CD14-positive monocyte (primary cell): ENCODE measurements at regions not wholly inside any gene's neighbourhood (a gene's known extent, or its start where the extent isn't known, plus 50 kb on each side); places are given as distances from the start of the nearest gene placed in this dataset.

Experiments used
- DNase-seq, 3 donors: peaks; one replicate each; pipeline ENCODE4 v3.0.0-alpha.2; 2011 to 2022
- H2AFZ ChIP-seq: 2 replicates; pipeline ENCODE4 v1.6.0; 2012; ENCODE audit warnings: mild to moderate bottlenecking, low read depth, low read length, inconsistent platforms; ENCODE audit not compliant: insufficient read depth, poor library complexity, severe bottlenecking
- H3K27ac ChIP-seq, 2 donors: 1 replicate in 1 of 2; 2 replicates in 1 of 2; pipeline ENCODE4 v1.5.1; 2012 to 2013; ENCODE audit warnings: low read length in 2 of 2, control low read depth in 1 of 2, inconsistent platforms in 1 of 2, low read depth in 1 of 2, mild to moderate bottlenecking in 1 of 2
- H3K27me3 ChIP-seq, 2 donors: one replicate each; pipeline versions ENCODE4 v1.6.0 to v1.6.1; 2011 to 2013; ENCODE audit warnings: low read length in 2 of 2; ENCODE audit not compliant: control insufficient read depth in 2 of 2, insufficient read depth in 2 of 2
- H3K36me3 ChIP-seq, 2 donors: replicated peaks in 1 of 2; 1 replicate in 1 of 2; 2 replicates in 1 of 2; pipeline versions ENCODE4 v1.5.1 to v1.6.1; 2012 to 2013; ENCODE audit warnings: low read length in 2 of 2, control low read depth in 1 of 2, inconsistent platforms in 1 of 2, mild to moderate bottlenecking in 1 of 2; ENCODE audit not compliant: insufficient read depth in 2 of 2, control insufficient read depth in 1 of 2
- H3K4me1 ChIP-seq, 2 donors: 1 replicate in 1 of 2; 2 replicates in 1 of 2; pipeline versions ENCODE4 v1.5.1 to v1.6.1; 2012 to 2013; ENCODE audit warnings: low read length in 2 of 2, control low read depth in 1 of 2, inconsistent platforms in 1 of 2, mild to moderate bottlenecking in 1 of 2, moderate library complexity in 1 of 2; ENCODE audit not compliant: insufficient read depth in 2 of 2, control insufficient read depth in 1 of 2
- H3K4me2 ChIP-seq: replicated peaks from 2 replicates; pipeline ENCODE3; 2012; ENCODE audit warnings: low read length, moderate library complexity, mild to moderate bottlenecking; ENCODE audit not compliant: poor library complexity, severe bottlenecking; ENCODE audit errors: extremely low read depth
- H3K4me3 ChIP-seq, 3 experiments: fragments of 200-600 bp in 1 of 3; sonication (generic) in 1 of 3; replicated peaks in 1 of 3; 1 replicate in 2 of 3; 2 replicates in 1 of 3; pipeline ENCODE4 v1.5.1; 2011 to 2013; ENCODE audit warnings: low read length in 3 of 3, mild to moderate bottlenecking in 3 of 3, control low read depth in 2 of 3, low read depth in 2 of 3, inconsistent platforms in 1 of 3, moderate library complexity in 1 of 3
- H3K79me2 ChIP-seq: 2 replicates; pipeline ENCODE4 v1.6.0; 2012; ENCODE audit warnings: mild to moderate bottlenecking, control low read depth, inconsistent platforms, low read length, moderate library complexity; ENCODE audit not compliant: insufficient read depth
- H3K9ac ChIP-seq: 2 replicates; pipeline ENCODE4 v1.6.0; 2017; ENCODE audit warnings: low read length, mild to moderate bottlenecking; ENCODE audit not compliant: insufficient read depth, poor library complexity, severe bottlenecking
- H3K9me3 ChIP-seq, 2 donors: replicated peaks in 1 of 2; 1 replicate in 1 of 2; 2 replicates in 1 of 2; pipeline versions ENCODE4 v1.5.1 to v1.6.1; 2012 to 2013; ENCODE audit warnings: low read length in 2 of 2, control low read depth in 1 of 2; ENCODE audit not compliant: control insufficient read depth in 1 of 2, insufficient read depth in 1 of 2
- H4K20me1 ChIP-seq: 2 replicates; pipeline ENCODE4 v1.6.0; 2012; ENCODE audit warnings: mild to moderate bottlenecking, low read length, control low read depth, moderate library complexity; ENCODE audit not compliant: insufficient read depth
- H3K27ac Mint-ChIP-seq, 7 donors: one replicate each; pipeline ENCODE4 v1.8.0; 2020; ENCODE audit warnings: mild to moderate bottlenecking in 7 of 7, mixed read lengths in 7 of 7, moderate library complexity in 6 of 7, inconsistent platforms in 2 of 7
- H3K27me3 Mint-ChIP-seq, 3 donors: one replicate each; pipeline ENCODE4 v1.8.0; 2021 to 2022; ENCODE audit warnings: low read depth in 3 of 3, mild to moderate bottlenecking in 3 of 3, mixed read lengths in 3 of 3, moderate library complexity in 3 of 3, inconsistent platforms in 1 of 3
- H3K36me3 Mint-ChIP-seq, 2 donors: one replicate each; pipeline ENCODE4 v1.8.0; 2020; ENCODE audit warnings: mixed read lengths in 2 of 2, inconsistent platforms in 1 of 2, mild to moderate bottlenecking in 1 of 2
- H3K4me1 Mint-ChIP-seq: one replicate; pipeline ENCODE4 v1.8.0; 2020; ENCODE audit warnings: mild to moderate bottlenecking, mixed read lengths
- H3K4me3 Mint-ChIP-seq, 2 donors: one replicate each; pipeline ENCODE4 v1.8.0; 2020; ENCODE audit warnings: mild to moderate bottlenecking in 2 of 2, mixed read lengths in 2 of 2, moderate library complexity in 1 of 2
- H3K9me3 Mint-ChIP-seq, 7 donors: one replicate each; pipeline ENCODE4 v1.8.0; 2020 to 2022; ENCODE audit warnings: mixed read lengths in 7 of 7, mild to moderate bottlenecking in 6 of 7, moderate library complexity in 6 of 7, inconsistent platforms in 2 of 7
- CTCF ChIP-seq: fragments of 200-600 bp; IDR thresholded peaks from one replicate; pipeline ENCODE4 v1.8.0; 2022; ENCODE audit warnings: antibody characterized with exemption, mild to moderate bottlenecking
- WGBS: methylation state at CpG from one replicate; pipeline ENCODE4 v1.1.5; 2013; ENCODE audit warnings: missing lambda C conversion rate; ENCODE audit not compliant: insufficient coverage; 5-methylcytosine and 5-hydroxymethylcytosine counted together
- intact Hi-C, 2 donors: fragments of 100-400 bp; cut with micrococcal nuclease; formaldehyde crosslinking; loops; one replicate each; pipeline versions ENCODE4 v1.15.0 to v1.15.1; 2023

- WGBS: 60% methylated on average over 1 of the region's 1 CpG
- no peak overlapping the region for H3K27ac ChIP-seq
- no peak overlapping the region for H2AFZ ChIP-seq
- H3K4me3 Mint-ChIP-seq: no peak overlapping the region
- intact Hi-C loops: no loop called here
- no peak overlapping the region for H3K27ac Mint-ChIP-seq
- H3K4me1 Mint-ChIP-seq: no peaks in the 10 kb centered on the region
- H4K20me1 ChIP-seq: no peaks in the 10 kb centered on the region
- no peak for TF ChIP-seq CTCF
- no peak overlapping the region for H3K4me2 ChIP-seq
- peaks cover 0 to 4% (median 0%) of the 10 kb centered on the region in 7 donors for H3K9me3 Mint-ChIP-seq
- DNase-seq: no peak
- no peaks in the 10 kb centered on the region for H3K27me3 Mint-ChIP-seq
- no peaks in the 10 kb centered on the region for H3K27me3 ChIP-seq
- H3K4me1 ChIP-seq: no peaks in the 10 kb centered on the region
- no peaks in the 10 kb centered on the region for H3K36me3 ChIP-seq
- H3K9me3 ChIP-seq: peaks cover 0 to 2% of the 10 kb centered on the region in 2 donors
- H3K9ac ChIP-seq: no peak overlapping the region
- H3K4me3 ChIP-seq: no peak overlapping the region
- no peaks in the 10 kb centered on the region for H3K36me3 Mint-ChIP-seq
- no peaks in the 10 kb centered on the region for H3K79me2 ChIP-seq
These were observed 1094.4 kb downstream of the BCL11B start for GRCh38 chr14:98177551-98177950.

- Mint-ChIP-seq H3K27me3 (no peaks in the 10 kb centered on the region), H3K4me3 (no peak overlapping the region), H3K4me1 (no peaks in the 10 kb centered on the region), H3K27ac (no peak overlapping the region), H3K36me3 (no peaks in the 10 kb centered on the region), H3K9me3 (peaks cover 0 to 3% (median 1%) of the 10 kb centered on the region in 7 donors)
- Histone ChIP-seq H3K9ac (no peak overlapping the region), H4K20me1 (no peaks in the 10 kb centered on the region), H3K27me3 (no peaks in the 10 kb centered on the region), H3K36me3 (no peaks in the 10 kb centered on the region), H3K79me2 (no peaks in the 10 kb centered on the region), H3K9me3 (peaks cover 0 to 2% of the 10 kb centered on the region in 2 donors), H2AFZ (no peak overlapping the region), H3K4me2 (no peak overlapping the region), H3K4me1 (no peaks in the 10 kb centered on the region), H3K4me3 (no peak overlapping the region), H3K27ac (no peak overlapping the region)
- DNase-seq: no peak
- 89% methylated on average over 5 of the region's 7 CpGs for WGBS
- intact Hi-C loops: no loop called here
- TF ChIP-seq CTCF: no peak
These were observed 1090.8 kb downstream of the BCL11B start for GRCh38 chr14:98181241-98181640.
